H9 (cell line): ENCODE measurements at regions not wholly inside any gene's neighbourhood (a gene's known extent, or its start where the extent isn't known, plus 50 kb on each side); places are given as distances from the start of the nearest gene placed in this dataset.

Experiments
- DNase-seq: peaks from one replicate; pipeline ENCODE4 v3.0.0-alpha.2; 2017
- H2AFZ ChIP-seq: one replicate; pipeline ENCODE4 v1.6.1; 2013; ENCODE audit warnings: mild to moderate bottlenecking, low read length, control low read depth, moderate library complexity
- H2AK5ac ChIP-seq: 2 replicates; pipeline ENCODE4 v1.6.1; 2013; ENCODE audit warnings: low read length, control low read depth, mixed read lengths; ENCODE audit not compliant: insufficient read length
- H2BK120ac ChIP-seq: one replicate; pipeline ENCODE4 v1.6.1; 2013; ENCODE audit warnings: low read depth, mild to moderate bottlenecking, low read length, control low read depth, inconsistent platforms; ENCODE audit not compliant: poor library complexity, severe bottlenecking
- H2BK12ac ChIP-seq: 2 replicates; pipeline ENCODE4 v1.6.1; 2013; ENCODE audit warnings: low read length, control low read depth, mixed read lengths, low read depth; ENCODE audit not compliant: insufficient read length
- H2BK15ac ChIP-seq: 2 replicates; pipeline ENCODE4 v1.6.1; 2013; ENCODE audit warnings: low read depth, low read length, control low read depth
- H2BK20ac ChIP-seq: one replicate; pipeline ENCODE4 v1.6.1; 2013; ENCODE audit warnings: low read depth, mild to moderate bottlenecking, low read length, control low read depth, inconsistent platforms; ENCODE audit not compliant: poor library complexity, severe bottlenecking
- H2BK5ac ChIP-seq: 2 replicates; pipeline ENCODE4 v1.6.1; 2013; ENCODE audit warnings: low read length, control low read depth, mixed read lengths; ENCODE audit not compliant: insufficient read length
- H3K14ac ChIP-seq: 2 replicates; pipeline ENCODE4 v1.6.1; 2013; ENCODE audit warnings: low read length, control low read depth; ENCODE audit not compliant: insufficient read depth
- H3K18ac ChIP-seq: 2 replicates; pipeline ENCODE4 v1.6.1; 2013; ENCODE audit warnings: low read depth, mild to moderate bottlenecking, mixed read lengths, low read length, control low read depth; ENCODE audit not compliant: insufficient read length
- H3K23ac ChIP-seq: 2 replicates; pipeline ENCODE4 v1.6.1; 2013; ENCODE audit warnings: low read length, control low read depth, mixed read lengths, low read depth; ENCODE audit not compliant: insufficient read length
- H3K23me2 ChIP-seq: 2 replicates; pipeline ENCODE4 v1.6.1; 2013; ENCODE audit warnings: low read depth, mild to moderate bottlenecking, mixed read lengths, low read length, control low read depth; ENCODE audit not compliant: insufficient read length, poor library complexity, severe bottlenecking
- H3K27ac ChIP-seq: 2 replicates; pipeline ENCODE4 v1.5.1; 2013; ENCODE audit warnings: low read length, control low read depth, mixed read lengths, low read depth; ENCODE audit not compliant: insufficient read length
- H3K27me3 ChIP-seq: 2 replicates; pipeline ENCODE4 v1.6.1; 2013; ENCODE audit warnings: low read length, control low read depth, inconsistent platforms; ENCODE audit not compliant: insufficient read depth
- H3K4ac ChIP-seq: 2 replicates; pipeline ENCODE4 v1.6.1; 2013; ENCODE audit warnings: low read depth, mild to moderate bottlenecking, control low read depth, inconsistent platforms, low read length, moderate library complexity
- H3K4me1 ChIP-seq: 2 replicates; pipeline ENCODE4 v1.6.1; 2013; ENCODE audit warnings: low read length, control low read depth, inconsistent platforms; ENCODE audit not compliant: insufficient read depth
- H3K4me2 ChIP-seq: 2 replicates; pipeline ENCODE4 v1.6.1; 2013; ENCODE audit warnings: low read length, control low read depth, mixed read lengths; ENCODE audit not compliant: insufficient read length, insufficient read depth
- H3K56ac ChIP-seq: 2 replicates; pipeline ENCODE4 v1.6.1; 2013; ENCODE audit warnings: low read depth, mild to moderate bottlenecking, mixed read lengths, low read length, control low read depth; ENCODE audit not compliant: insufficient read length
- H3K79me1 ChIP-seq: 2 replicates; pipeline ENCODE4 v1.6.1; 2013; ENCODE audit warnings: low read depth, mild to moderate bottlenecking, moderate library complexity, low read length, control low read depth, inconsistent platforms; ENCODE audit not compliant: insufficient read depth, poor library complexity, severe bottlenecking
- H3K79me2 ChIP-seq: 2 replicates; pipeline ENCODE4 v1.6.1; 2013; ENCODE audit warnings: low read length, control low read depth, inconsistent platforms; ENCODE audit not compliant: insufficient read depth
- H3K9ac ChIP-seq: 2 replicates; pipeline ENCODE4 v1.6.1; 2013; ENCODE audit warnings: low read length, control low read depth, mixed read lengths; ENCODE audit not compliant: insufficient read length; ENCODE audit errors: extremely low read depth
- H3K9me3 ChIP-seq: one replicate; pipeline ENCODE4 v1.6.1; 2013; ENCODE audit warnings: low read depth, low read length, inconsistent platforms; ENCODE audit not compliant: control insufficient read depth
- H3T11ph ChIP-seq: one replicate; pipeline ENCODE4 v1.6.1; 2013; ENCODE audit warnings: mild to moderate bottlenecking, low read length, control low read depth, inconsistent platforms
- H4K20me1 ChIP-seq: one replicate; pipeline ENCODE4 v1.6.1; 2013; ENCODE audit not compliant: control insufficient read depth, insufficient read length, insufficient read depth
- H4K5ac ChIP-seq: 2 replicates; pipeline ENCODE4 v1.6.1; 2013; ENCODE audit warnings: low read depth, mild to moderate bottlenecking, mixed read lengths, low read length, control low read depth; ENCODE audit not compliant: insufficient read length
- H4K8ac ChIP-seq: replicated peaks from 2 replicates; pipeline ENCODE4 v1.6.1; 2013; ENCODE audit warnings: low read length, control low read depth, mixed read lengths, low read depth; ENCODE audit not compliant: insufficient read length
- H4K91ac ChIP-seq: 2 replicates; pipeline ENCODE4 v1.6.1; 2013; ENCODE audit warnings: low read depth, mild to moderate bottlenecking, moderate library complexity, mixed read lengths, low read length, control low read depth; ENCODE audit not compliant: insufficient read length
- H3K27ac Mint-ChIP-seq, 3 experiments: 2 replicates in 2 of 3; 3 replicates in 1 of 3; pipeline ENCODE4 v1.8.0; 2020 to 2021; ENCODE audit warnings: mixed read lengths in 3 of 3, mild to moderate bottlenecking in 1 of 3, moderate library complexity in 1 of 3
- H3K27me3 Mint-ChIP-seq: 2 replicates; pipeline ENCODE4 v1.8.0; 2021; ENCODE audit warnings: low read depth, mild to moderate bottlenecking, moderate library complexity, mixed read lengths
- H3K36me3 Mint-ChIP-seq, 3 experiments: 2 replicates in 2 of 3; 3 replicates in 1 of 3; pipeline ENCODE4 v1.8.0; 2020 to 2021; ENCODE audit warnings: low read depth in 3 of 3, mixed read lengths in 3 of 3; ENCODE audit not compliant: insufficient read depth in 1 of 3
- H3K4me1 Mint-ChIP-seq, 2 experiments: 2 replicates each; pipeline ENCODE4 v1.8.0; 2020; ENCODE audit warnings: mixed read lengths in 2 of 2
- H3K4me3 Mint-ChIP-seq, 2 experiments: 2 replicates in 1 of 2; 3 replicates in 1 of 2; pipeline ENCODE4 v1.8.0; 2020 to 2021; ENCODE audit warnings: mild to moderate bottlenecking in 2 of 2, mixed read lengths in 2 of 2, moderate library complexity in 1 of 2
- H3K9me3 Mint-ChIP-seq, 2 experiments: 2 replicates in 1 of 2; 3 replicates in 1 of 2; pipeline ENCODE4 v1.8.0; 2020; ENCODE audit warnings: mild to moderate bottlenecking in 2 of 2, mixed read lengths in 2 of 2, moderate library complexity in 1 of 2
- WGBS: extraction: QIAGEN DNeasy Blood & Tissue Kit; methylation state at CpG from one replicate; pipeline ENCODE4 v1.1.7; 2013; ENCODE audit warnings: missing lambda C conversion rate, low lambda C conversion rate, mixed read lengths; ENCODE audit not compliant: insufficient read length; ENCODE audit errors: extremely low coverage; 5-methylcytosine and 5-hydroxymethylcytosine counted together
- TF ChIP-seq, protein P1 (sequence below): fragments of 200-600 bp; sonication (generic); conservative IDR thresholded peaks from 3 replicates; pipeline ENCODE4 v1.8.0; 2021; ENCODE audit warnings: antibody characterized with exemption, mild to moderate bottlenecking

DNA sequence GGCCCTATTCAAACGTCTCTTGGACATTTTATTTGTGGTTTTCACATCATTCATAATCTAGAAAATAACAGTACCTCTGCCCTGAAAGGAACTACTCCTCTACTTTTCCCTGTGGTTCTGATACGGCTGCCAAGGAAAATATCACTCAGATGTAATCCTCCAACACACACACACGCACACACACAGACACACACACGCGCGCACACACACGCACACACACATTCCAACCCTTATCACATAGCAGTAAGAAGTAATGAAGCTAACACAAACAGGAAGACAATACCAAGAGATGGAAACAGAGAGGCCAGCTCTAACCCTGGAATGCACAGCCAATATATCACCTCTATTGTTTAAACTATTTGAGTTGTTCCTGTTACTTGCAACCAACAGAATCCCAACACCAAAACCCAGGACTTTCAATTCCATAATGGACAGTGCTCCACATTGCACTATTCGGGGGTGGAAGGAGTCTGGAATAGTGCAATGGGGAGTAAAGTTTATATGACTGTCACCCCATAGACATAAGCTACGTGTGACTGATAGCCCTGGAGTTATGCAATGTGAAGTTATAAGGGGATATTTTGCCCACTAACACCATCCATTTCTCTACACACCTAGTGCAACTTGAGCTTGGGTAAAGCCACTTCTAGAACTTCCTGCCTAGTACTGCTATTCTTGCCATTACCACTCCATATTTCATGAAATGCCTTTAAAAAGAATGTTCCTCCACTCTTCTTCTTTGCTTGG lies 71.3 kb upstream of the FNDC3B start:
- Mint-ChIP-seq H3K4me3 (no peak overlapping the region), H3K36me3 (no peaks in the 10 kb centered on the region), H3K4me1 (peaks cover 0 to 5% of the 10 kb centered on the region in 2 experiments; a peak in 2 of 4 replicates), H3K9me3 (no peaks in the 10 kb centered on the region; a peak in 1 of 5 replicates), H3K27me3 (no peaks in the 10 kb centered on the region), H3K27ac (no peak overlapping the region)
- H3K4ac ChIP-seq = no peak overlapping the region
- H3K4me2 ChIP-seq = no peak overlapping the region
- DNase-seq = no peak
- no peak overlapping the region for H2AFZ ChIP-seq
- H4K8ac ChIP-seq = no peak overlapping the region
- no peaks in the 10 kb centered on the region for H3K27me3 ChIP-seq
- no peaks in the 10 kb centered on the region for H3K23me2 ChIP-seq
- no peak overlapping the region for H4K91ac ChIP-seq
- no peak overlapping the region for H2BK5ac ChIP-seq
- H3K27ac ChIP-seq = no peak overlapping the region
- H2BK120ac ChIP-seq = no peak overlapping the region
- no peak overlapping the region for H2BK20ac ChIP-seq
- no peak overlapping the region for H3K56ac ChIP-seq
- no peak overlapping the region for H2BK12ac ChIP-seq
- H3K18ac ChIP-seq = no peak overlapping the region
- H4K20me1 ChIP-seq = no peaks in the 10 kb centered on the region
- H3K9ac ChIP-seq = no peak overlapping the region
- H3T11ph ChIP-seq = no peak overlapping the region
- H2AK5ac ChIP-seq = no peak overlapping the region
- no peak overlapping the region for H3K14ac ChIP-seq
- no peak overlapping the region for H3K23ac ChIP-seq
- TF ChIP-seq, protein P1, sequence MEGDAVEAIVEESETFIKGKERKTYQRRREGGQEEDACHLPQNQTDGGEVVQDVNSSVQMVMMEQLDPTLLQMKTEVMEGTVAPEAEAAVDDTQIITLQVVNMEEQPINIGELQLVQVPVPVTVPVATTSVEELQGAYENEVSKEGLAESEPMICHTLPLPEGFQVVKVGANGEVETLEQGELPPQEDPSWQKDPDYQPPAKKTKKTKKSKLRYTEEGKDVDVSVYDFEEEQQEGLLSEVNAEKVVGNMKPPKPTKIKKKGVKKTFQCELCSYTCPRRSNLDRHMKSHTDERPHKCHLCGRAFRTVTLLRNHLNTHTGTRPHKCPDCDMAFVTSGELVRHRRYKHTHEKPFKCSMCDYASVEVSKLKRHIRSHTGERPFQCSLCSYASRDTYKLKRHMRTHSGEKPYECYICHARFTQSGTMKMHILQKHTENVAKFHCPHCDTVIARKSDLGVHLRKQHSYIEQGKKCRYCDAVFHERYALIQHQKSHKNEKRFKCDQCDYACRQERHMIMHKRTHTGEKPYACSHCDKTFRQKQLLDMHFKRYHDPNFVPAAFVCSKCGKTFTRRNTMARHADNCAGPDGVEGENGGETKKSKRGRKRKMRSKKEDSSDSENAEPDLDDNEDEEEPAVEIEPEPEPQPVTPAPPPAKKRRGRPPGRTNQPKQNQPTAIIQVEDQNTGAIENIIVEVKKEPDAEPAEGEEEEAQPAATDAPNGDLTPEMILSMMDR = no peak
- WGBS = no CpG with 5 or more reads among the region's 9 CpGs
- peaks cover 3% of the 10 kb centered on the region; the same call in 1 of the 2 replicates for H3K4me1 ChIP-seq
- H2BK15ac ChIP-seq = no peak overlapping the region
- H3K79me2 ChIP-seq = no peaks in the 10 kb centered on the region
- H3K9me3 ChIP-seq = no peaks in the 10 kb centered on the region
- H3K79me1 ChIP-seq = no peaks in the 10 kb centered on the region
- no peak overlapping the region for H4K5ac ChIP-seq
